Mucosa of descending colon (tissue), 3 donors: ENCODE measurements at regions not wholly inside any gene's neighbourhood (a gene's known extent, or its start where the extent isn't known, plus 50 kb on each side); places are given as distances from the start of the nearest gene placed in this dataset.

Experiments
- ATAC-seq: fragments of 200-7000 bp; cut with Tn5 transposase; one replicate; pipeline ENCODE4 v1.9.1; 2020; ENCODE audit warnings: mild to moderate bottlenecking, moderate library complexity
- DNase-seq, 3 donors: peaks; one replicate each; pipeline ENCODE4 v3.0.0-alpha.2; 2020
- H3K36me3 ChIP-seq: fragments of 200-600 bp; one replicate; pipeline ENCODE4 v1.8.0; 2021; ENCODE audit warnings: low read depth, mild to moderate bottlenecking
- H3K4me1 ChIP-seq: fragments of 200-600 bp; one replicate; pipeline ENCODE4 v1.8.0; 2021; ENCODE audit warnings: low read depth, mild to moderate bottlenecking
- H3K4me3 ChIP-seq: fragments of 200-600 bp; one replicate; pipeline ENCODE4 v1.8.0; 2021; ENCODE audit warnings: mild to moderate bottlenecking
- H3K9me3 ChIP-seq: fragments of 200-600 bp; one replicate; pipeline ENCODE4 v1.8.0; 2021; ENCODE audit warnings: mild to moderate bottlenecking
- intact Hi-C, 2 donors: fragments of 100-400 bp; cut with DNase I in 1 of 2; cut with micrococcal nuclease in 1 of 2; formaldehyde crosslinking; loops; one replicate each; pipeline versions ENCODE4 v1.11.0 to v1.11.1; 2022; cut with DNase I, micrococcal nuclease
- TF ChIP-seq, protein P1 (sequence below): fragments of 200-600 bp; IDR thresholded peaks from one replicate; pipeline ENCODE4 v1.8.0; 2022; ENCODE audit warnings: antibody characterized with exemption, mild to moderate bottlenecking
- donor health status: DM: no; HTN: no; CAD: no; lungs with moderate emphysema.
- donor health status: DM: no; HTN: no; CAD: no.
- donor health status: DM: no; HTN: yes; CAD: no.

- no peak for DNase-seq
- TF ChIP-seq, protein P1, sequence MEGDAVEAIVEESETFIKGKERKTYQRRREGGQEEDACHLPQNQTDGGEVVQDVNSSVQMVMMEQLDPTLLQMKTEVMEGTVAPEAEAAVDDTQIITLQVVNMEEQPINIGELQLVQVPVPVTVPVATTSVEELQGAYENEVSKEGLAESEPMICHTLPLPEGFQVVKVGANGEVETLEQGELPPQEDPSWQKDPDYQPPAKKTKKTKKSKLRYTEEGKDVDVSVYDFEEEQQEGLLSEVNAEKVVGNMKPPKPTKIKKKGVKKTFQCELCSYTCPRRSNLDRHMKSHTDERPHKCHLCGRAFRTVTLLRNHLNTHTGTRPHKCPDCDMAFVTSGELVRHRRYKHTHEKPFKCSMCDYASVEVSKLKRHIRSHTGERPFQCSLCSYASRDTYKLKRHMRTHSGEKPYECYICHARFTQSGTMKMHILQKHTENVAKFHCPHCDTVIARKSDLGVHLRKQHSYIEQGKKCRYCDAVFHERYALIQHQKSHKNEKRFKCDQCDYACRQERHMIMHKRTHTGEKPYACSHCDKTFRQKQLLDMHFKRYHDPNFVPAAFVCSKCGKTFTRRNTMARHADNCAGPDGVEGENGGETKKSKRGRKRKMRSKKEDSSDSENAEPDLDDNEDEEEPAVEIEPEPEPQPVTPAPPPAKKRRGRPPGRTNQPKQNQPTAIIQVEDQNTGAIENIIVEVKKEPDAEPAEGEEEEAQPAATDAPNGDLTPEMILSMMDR: no peak
- Histone ChIP-seq H3K9me3 (no peaks in the 10 kb centered on the region), H3K36me3 (no peaks in the 10 kb centered on the region), H3K4me1 (no peaks in the 10 kb centered on the region), H3K4me3 (no peak overlapping the region)
- intact Hi-C loops: no loop called here
- ATAC-seq: no peak
These were observed 184.2 kb upstream of the SPTLC3 start for GRCh38 chr20:12824328-12825225.

GRCh38 chr20:12825226-12825595, 183.6 kb upstream of the SPTLC3 start:
- no peaks in the 10 kb centered on the region for H3K36me3 ChIP-seq
- intact Hi-C loops: no loop called here
- TF ChIP-seq, protein P1: no peak
- no peak for DNase-seq
- no peak overlapping the region for H3K4me3 ChIP-seq
- no peak for ATAC-seq
- H3K4me1 ChIP-seq: no peaks in the 10 kb centered on the region
- no peaks in the 10 kb centered on the region for H3K9me3 ChIP-seq

GRCh38 chr20:12827816-12828385, 180.9 kb upstream of the SPTLC3 start:
- Histone ChIP-seq H3K4me1 (no peaks in the 10 kb centered on the region), H3K4me3 (no peak overlapping the region), H3K9me3 (no peaks in the 10 kb centered on the region), H3K36me3 (no peaks in the 10 kb centered on the region)
- ATAC-seq (no peak), DNase-seq (no peak)
- intact Hi-C loops: no loop called here
- TF ChIP-seq, protein P1: no peak

DNA sequence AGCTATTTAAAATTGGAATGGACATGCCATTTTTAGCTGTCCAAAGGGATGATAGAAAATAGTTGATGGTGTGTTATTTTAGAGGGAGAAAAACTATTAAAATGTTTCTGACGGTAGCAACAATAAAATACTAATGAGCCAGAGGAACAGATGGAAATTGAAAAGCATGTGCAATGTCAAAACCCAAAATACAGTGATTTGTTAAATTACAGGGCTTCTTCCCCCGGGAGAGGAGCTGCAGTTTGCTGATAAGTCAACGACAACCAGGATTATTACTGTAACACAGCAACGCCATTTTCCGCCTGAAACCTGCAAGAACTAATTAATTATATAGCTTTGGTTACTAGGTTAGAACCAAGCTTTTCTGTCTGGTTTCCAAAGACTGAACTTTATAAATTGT, 179.6 kb upstream of the SPTLC3 start:
- Histone ChIP-seq H3K4me1 (no peaks in the 10 kb centered on the region), H3K4me3 (no peak overlapping the region), H3K36me3 (no peaks in the 10 kb centered on the region), H3K9me3 (no peaks in the 10 kb centered on the region)
- intact Hi-C loops: no loop called here
- ATAC-seq: no peak
- TF ChIP-seq, protein P1: no peak
- no peak for DNase-seq

- TF ChIP-seq, protein P1: no peak
- intact Hi-C loops: no loop called here
- no peak for ATAC-seq
- Histone ChIP-seq H3K4me1 (no peaks in the 10 kb centered on the region), H3K36me3 (no peaks in the 10 kb centered on the region), H3K4me3 (no peak overlapping the region), H3K9me3 (no peaks in the 10 kb centered on the region)
- no peak for DNase-seq
These were observed 174.9 kb upstream of the SPTLC3 start for GRCh38 chr20:12833861-12834260.
